C4-2B (cell line): ENCODE measurements at regions not wholly inside any gene's neighbourhood (a gene's known extent, or its start where the extent isn't known, plus 50 kb on each side); places are given as distances from the start of the nearest gene placed in this dataset.

ENCODE experiments used
- ZFX ChIP-seq: fragments of 450-650 bp; IDR thresholded peaks from 2 replicates; pipeline ENCODE4 v1.6.1; 2017
- TF ChIP-seq, protein P1 (sequence below): fragments of 450-650 bp; conservative IDR thresholded peaks from 2 replicates; pipeline ENCODE4 v1.5.1; 2017; ENCODE audit warnings: mild to moderate bottlenecking

DNA sequence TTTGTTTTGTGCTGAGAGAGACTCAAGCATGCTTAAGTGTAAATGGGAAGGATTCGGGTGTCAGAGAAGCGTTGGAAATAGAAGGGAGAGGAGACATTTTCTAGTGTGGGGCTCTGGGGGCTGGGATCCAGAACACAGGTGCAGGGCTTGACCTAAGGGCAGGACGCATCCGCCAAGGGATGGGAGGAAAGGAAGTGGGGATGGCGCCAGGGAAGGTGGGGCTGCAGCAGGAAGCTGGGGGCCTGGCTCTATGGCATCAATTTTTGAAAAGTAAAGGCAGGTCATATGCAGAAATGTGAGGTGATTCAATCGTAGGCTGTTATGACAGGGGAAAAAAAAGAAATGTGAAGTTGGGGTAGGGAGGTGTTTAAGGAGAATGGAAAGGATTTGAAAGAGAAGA is 143.2 kb upstream of the SERTAD2 start:
- TF ChIP-seq, protein P1, sequence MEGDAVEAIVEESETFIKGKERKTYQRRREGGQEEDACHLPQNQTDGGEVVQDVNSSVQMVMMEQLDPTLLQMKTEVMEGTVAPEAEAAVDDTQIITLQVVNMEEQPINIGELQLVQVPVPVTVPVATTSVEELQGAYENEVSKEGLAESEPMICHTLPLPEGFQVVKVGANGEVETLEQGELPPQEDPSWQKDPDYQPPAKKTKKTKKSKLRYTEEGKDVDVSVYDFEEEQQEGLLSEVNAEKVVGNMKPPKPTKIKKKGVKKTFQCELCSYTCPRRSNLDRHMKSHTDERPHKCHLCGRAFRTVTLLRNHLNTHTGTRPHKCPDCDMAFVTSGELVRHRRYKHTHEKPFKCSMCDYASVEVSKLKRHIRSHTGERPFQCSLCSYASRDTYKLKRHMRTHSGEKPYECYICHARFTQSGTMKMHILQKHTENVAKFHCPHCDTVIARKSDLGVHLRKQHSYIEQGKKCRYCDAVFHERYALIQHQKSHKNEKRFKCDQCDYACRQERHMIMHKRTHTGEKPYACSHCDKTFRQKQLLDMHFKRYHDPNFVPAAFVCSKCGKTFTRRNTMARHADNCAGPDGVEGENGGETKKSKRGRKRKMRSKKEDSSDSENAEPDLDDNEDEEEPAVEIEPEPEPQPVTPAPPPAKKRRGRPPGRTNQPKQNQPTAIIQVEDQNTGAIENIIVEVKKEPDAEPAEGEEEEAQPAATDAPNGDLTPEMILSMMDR = no peak
- TF ChIP-seq ZFX = no peak
